Sigmoid colon (tissue), 6 donors: ENCODE measurements at regions not wholly inside any gene's neighbourhood (a gene's known extent, or its start where the extent isn't known, plus 50 kb on each side); places are given as distances from the start of the nearest gene placed in this dataset.

Experiments used
- DNase-seq: peaks from one replicate; pipeline ENCODE4 v3.0.0-alpha.2; 2019
- H3K27ac ChIP-seq, 4 donors: fragments of 200-600 bp; sonication (generic); one replicate each; pipeline ENCODE4 v1.5.1; 2016 to 2019; ENCODE audit warnings: mild to moderate bottlenecking in 1 of 4
- H3K27me3 ChIP-seq, 3 donors: fragments of 200-600 bp; sonication (generic); one replicate each; pipeline ENCODE4 v1.5.1; 2019; ENCODE audit warnings: mild to moderate bottlenecking in 1 of 3
- H3K36me3 ChIP-seq, 4 donors: fragments of 200-600 bp; sonication (generic); one replicate each; pipeline ENCODE4 v1.5.1; 2016 to 2019
- H3K4me1 ChIP-seq, 4 donors: fragments of 200-600 bp; sonication (generic); one replicate each; pipeline ENCODE4 v1.5.1; 2017 to 2019
- H3K4me3 ChIP-seq, 4 donors: fragments of 200-600 bp; sonication (generic); one replicate each; pipeline ENCODE4 v1.5.1; 2017 to 2019; ENCODE audit warnings: mild to moderate bottlenecking in 2 of 4, moderate library complexity in 1 of 4
- H3K9me3 ChIP-seq, 4 donors: fragments of 200-600 bp in 3 of 4; sonication (generic) in 3 of 4; one replicate each; pipeline versions ENCODE4 v1.5.1 to v1.6.1; 2013 to 2019
- CTCF ChIP-seq, 4 experiments: fragments of 450-650 bp in 3 of 4; fragments of 200-600 bp in 1 of 4; IDR thresholded peaks; one replicate each; pipeline ENCODE4 v1.5.1; 2016 to 2019; ENCODE audit warnings: antibody characterized with exemption in 4 of 4, mild to moderate bottlenecking in 3 of 4, moderate library complexity in 2 of 4
- EP300 ChIP-seq, 4 donors: sonication (generic); formaldehyde crosslinking; IDR thresholded peaks; one replicate each; pipeline ENCODE4 v1.6.1; 2017; ENCODE audit warnings: antibody characterized with exemption in 4 of 4
- POLR2A ChIP-seq, 2 donors: fragments of 450-650 bp; IDR thresholded peaks; one replicate each; pipeline ENCODE4 v1.6.1; 2016; ENCODE audit warnings: antibody characterized with exemption in 2 of 2, mild to moderate bottlenecking in 2 of 2, moderate library complexity in 2 of 2
- POLR2AphosphoS5 ChIP-seq, 4 donors: sonication (generic); formaldehyde crosslinking; IDR thresholded peaks; one replicate each; pipeline ENCODE4 v1.6.1; 2017; ENCODE audit warnings: antibody characterized with exemption in 4 of 4
- WGBS, 2 donors: extraction: QIAGEN DNeasy Blood & Tissue Kit; methylation state at CpG; one replicate each; pipeline ENCODE4 v1.1.7; 2013; 5-methylcytosine and 5-hydroxymethylcytosine counted together
- intact Hi-C: fragments of 100-400 bp; cut with DNase I; formaldehyde crosslinking; loops from one replicate; pipeline ENCODE4 v1.15.1; 2023
- donor health status: healthy with polysubstance abuse.
- donor health status: healthy.

- Histone ChIP-seq H3K27me3 (no peaks in the 10 kb centered on the region), H3K27ac (no peak overlapping the region), H3K4me1 (no peaks in the 10 kb centered on the region), H3K36me3 (no peaks in the 10 kb centered on the region), H3K4me3 (no peak overlapping the region), H3K9me3 (no peaks in the 10 kb centered on the region)
- intact Hi-C loops: no loop called here
- DNase-seq: no peak
- no peak for TF ChIP-seq CTCF (IDR thresholded peaks at IDR 0.05)
- TF ChIP-seq EP300 (IDR thresholded peaks at IDR 0.05): no peak
- TF ChIP-seq POLR2AphosphoS5 (IDR thresholded peaks at IDR 0.05): no peak
- no peak for TF ChIP-seq POLR2A (IDR thresholded peaks at IDR 0.05)
Measured at GRCh38 chr3:162161595-162161994, 665.0 kb downstream of the OTOL1 start.

- no peaks in the 10 kb centered on the region for H3K4me1 ChIP-seq
- intact Hi-C loops: no loop called here
- H3K36me3 ChIP-seq: no peaks in the 10 kb centered on the region
- H3K27ac ChIP-seq: no peak overlapping the region
- DNase-seq: no peak
- TF ChIP-seq POLR2AphosphoS5 (IDR thresholded peaks at IDR 0.05): no peak
- no peak for TF ChIP-seq EP300 (IDR thresholded peaks at IDR 0.05)
- no peak for TF ChIP-seq POLR2A (IDR thresholded peaks at IDR 0.05)
- TF ChIP-seq CTCF (IDR thresholded peaks at IDR 0.05): no peak
- H3K27me3 ChIP-seq: no peaks in the 10 kb centered on the region
- no peak overlapping the region for H3K4me3 ChIP-seq
- no peaks in the 10 kb centered on the region for H3K9me3 ChIP-seq
Measured at GRCh38 chr3:162165346-162165745, 668.7 kb downstream of the OTOL1 start.

GRCh38 chr3:162166543-162166942 is 669.9 kb downstream of the OTOL1 start:
- 32 to 71% methylated on average over 3 of the region's 3 CpGs for WGBS, 2 donors
- Histone ChIP-seq H3K9me3 (no peaks in the 10 kb centered on the region), H3K4me1 (no peaks in the 10 kb centered on the region), H3K27me3 (no peaks in the 10 kb centered on the region), H3K27ac (no peak overlapping the region), H3K36me3 (no peaks in the 10 kb centered on the region), H3K4me3 (no peak overlapping the region)
- DNase-seq: no peak
- intact Hi-C loops: no loop called here
- TF ChIP-seq POLR2A (IDR thresholded peaks at IDR 0.05): no peak
- no peak for TF ChIP-seq EP300 (IDR thresholded peaks at IDR 0.05)
- no peak for TF ChIP-seq CTCF (IDR thresholded peaks at IDR 0.05)
- TF ChIP-seq POLR2AphosphoS5 (IDR thresholded peaks at IDR 0.05): no peak

- WGBS, 2 donors: 86 to 89% methylated on average over 2 of the region's 2 CpGs
- TF ChIP-seq EP300 (IDR thresholded peaks at IDR 0.05): no peak
- TF ChIP-seq CTCF (IDR thresholded peaks at IDR 0.05): no peak
- no peak for TF ChIP-seq POLR2A (IDR thresholded peaks at IDR 0.05)
- TF ChIP-seq POLR2AphosphoS5 (IDR thresholded peaks at IDR 0.05): no peak
- intact Hi-C loops: no loop called here
Measured at GRCh38 chr3:162168715-162169114, 672.1 kb downstream of the OTOL1 start.

GRCh38 chr3:162170581-162170980 is 674.0 kb downstream of the OTOL1 start:
- Histone ChIP-seq H3K36me3 (no peaks in the 10 kb centered on the region), H3K27ac (no peak overlapping the region), H3K27me3 (no peaks in the 10 kb centered on the region), H3K9me3 (no peaks in the 10 kb centered on the region), H3K4me1 (no peaks in the 10 kb centered on the region), H3K4me3 (no peak overlapping the region)
- intact Hi-C loops: no loop called here
- 66 to 70% methylated on average over 1 of the region's 1 CpG for WGBS, 2 donors
- DNase-seq: no peak
- TF ChIP-seq POLR2AphosphoS5 (IDR thresholded peaks at IDR 0.05) (no peak), EP300 (IDR thresholded peaks at IDR 0.05) (no peak), CTCF (IDR thresholded peaks at IDR 0.05) (no peak), POLR2A (IDR thresholded peaks at IDR 0.05) (no peak)

More at GRCh38 chr3:162168715-162169114, 672.1 kb downstream of the OTOL1 start:
- DNase-seq: no peak
- Histone ChIP-seq H3K4me3 (no peak overlapping the region), H3K9me3 (no peaks in the 10 kb centered on the region), H3K27ac (no peak overlapping the region), H3K27me3 (no peaks in the 10 kb centered on the region), H3K4me1 (no peaks in the 10 kb centered on the region), H3K36me3 (no peaks in the 10 kb centered on the region)
